ENCODE measurements at regions not wholly inside any gene's neighbourhood (a gene's known extent, or its start where the extent isn't known, plus 50 kb on each side); places are given as distances from the start of the nearest gene placed in this dataset.

DNA sequence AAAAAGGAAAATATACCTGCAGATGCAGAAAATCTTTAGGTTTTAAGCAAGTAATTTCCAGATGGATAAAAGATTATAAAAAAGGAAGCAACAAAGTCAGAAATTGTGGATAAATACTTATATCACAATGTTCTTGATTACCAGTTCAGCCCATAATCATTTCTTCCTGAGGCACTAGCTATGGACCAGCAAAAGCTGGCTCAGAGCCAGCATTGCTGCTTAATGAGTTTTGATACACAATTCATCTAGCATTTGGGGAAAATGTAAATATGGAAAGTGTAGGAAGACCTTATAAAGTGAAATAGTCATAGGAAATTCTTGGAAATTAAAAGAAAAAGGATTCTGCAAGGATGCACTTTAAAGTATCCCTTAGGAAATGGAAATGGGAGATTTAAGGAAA is 168.3 kb upstream of the GBE1 start:
- TF ChIP-seq, protein P1, sequence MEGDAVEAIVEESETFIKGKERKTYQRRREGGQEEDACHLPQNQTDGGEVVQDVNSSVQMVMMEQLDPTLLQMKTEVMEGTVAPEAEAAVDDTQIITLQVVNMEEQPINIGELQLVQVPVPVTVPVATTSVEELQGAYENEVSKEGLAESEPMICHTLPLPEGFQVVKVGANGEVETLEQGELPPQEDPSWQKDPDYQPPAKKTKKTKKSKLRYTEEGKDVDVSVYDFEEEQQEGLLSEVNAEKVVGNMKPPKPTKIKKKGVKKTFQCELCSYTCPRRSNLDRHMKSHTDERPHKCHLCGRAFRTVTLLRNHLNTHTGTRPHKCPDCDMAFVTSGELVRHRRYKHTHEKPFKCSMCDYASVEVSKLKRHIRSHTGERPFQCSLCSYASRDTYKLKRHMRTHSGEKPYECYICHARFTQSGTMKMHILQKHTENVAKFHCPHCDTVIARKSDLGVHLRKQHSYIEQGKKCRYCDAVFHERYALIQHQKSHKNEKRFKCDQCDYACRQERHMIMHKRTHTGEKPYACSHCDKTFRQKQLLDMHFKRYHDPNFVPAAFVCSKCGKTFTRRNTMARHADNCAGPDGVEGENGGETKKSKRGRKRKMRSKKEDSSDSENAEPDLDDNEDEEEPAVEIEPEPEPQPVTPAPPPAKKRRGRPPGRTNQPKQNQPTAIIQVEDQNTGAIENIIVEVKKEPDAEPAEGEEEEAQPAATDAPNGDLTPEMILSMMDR (IDR thresholded peaks at IDR 0.05; ENCODE audit: low read depth, low read length, missing control alignments): no peak
- H3K4me3 ChIP-seq (ENCODE audit: low read depth, low read length): no peak overlapping the region
- no peak for DNase-seq (ENCODE audit: low read depth)

DNA sequence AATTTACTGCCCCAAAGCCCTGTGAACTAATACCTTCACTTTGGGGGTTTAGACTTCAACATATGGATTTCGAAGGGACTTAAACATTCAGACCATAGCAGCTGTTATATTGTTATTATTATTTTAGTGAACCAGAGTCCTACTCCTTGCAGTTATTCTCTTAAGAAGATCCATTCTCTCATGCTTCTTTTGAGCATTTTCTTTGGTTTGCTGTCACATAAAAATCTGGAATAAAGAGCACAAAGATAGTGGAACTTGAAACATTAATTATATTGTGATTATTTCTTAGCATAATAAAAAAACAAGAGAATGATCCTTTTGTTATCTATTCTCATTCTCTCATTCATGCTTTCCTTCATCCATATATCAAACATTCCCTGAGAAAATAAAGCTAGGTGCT is 166.4 kb upstream of the GBE1 start:
- DNase-seq (ENCODE audit: low read depth): no peak
- H3K4me3 ChIP-seq (ENCODE audit: low read depth, low read length): no peak overlapping the region
- TF ChIP-seq, protein P1 (IDR thresholded peaks at IDR 0.05; ENCODE audit: low read depth, low read length, missing control alignments): no peak

DNA sequence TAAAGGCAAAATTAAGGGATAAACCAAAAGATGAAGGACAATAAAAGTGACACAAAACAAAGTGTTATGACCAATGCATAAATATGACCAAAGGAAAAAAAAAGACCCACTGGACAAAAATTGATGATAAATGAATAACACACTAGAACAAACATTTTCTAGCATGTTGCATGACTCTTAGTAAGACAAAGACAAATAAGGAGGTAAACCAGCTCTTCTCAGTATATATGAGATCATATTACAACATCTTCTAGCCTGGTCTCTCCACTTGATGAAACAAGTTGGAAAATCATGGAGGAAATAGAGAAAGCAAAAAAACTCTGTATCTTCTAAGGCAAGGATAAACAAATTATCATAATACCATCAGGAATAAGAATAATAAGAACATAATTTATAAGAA is 163.9 kb upstream of the GBE1 start:
- DNase-seq (ENCODE audit: low read depth): no peak
- TF ChIP-seq, protein P1 (IDR thresholded peaks at IDR 0.05; ENCODE audit: low read depth, low read length, missing control alignments): no peak
- no peak overlapping the region for H3K4me3 ChIP-seq (ENCODE audit: low read depth, low read length)

DNA sequence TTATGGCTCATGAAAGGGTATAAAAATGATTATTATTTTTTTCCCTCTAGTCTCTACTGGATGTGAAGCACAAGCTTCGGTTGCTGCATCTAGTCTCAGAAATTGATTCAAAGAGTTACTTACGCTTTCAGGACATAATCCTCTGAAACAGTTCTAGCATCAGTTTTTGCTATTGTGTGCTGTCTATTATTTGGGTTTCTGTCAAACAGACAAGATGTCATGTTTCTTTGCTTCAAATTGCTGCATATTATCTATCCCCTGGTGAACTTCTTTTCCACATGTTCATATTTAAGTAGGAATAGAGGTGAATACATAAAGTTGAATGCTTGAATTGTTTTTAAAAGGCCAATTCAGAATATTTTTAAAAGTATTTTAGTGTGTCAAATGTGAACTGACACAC is 161.6 kb upstream of the GBE1 start:
- DNase-seq (ENCODE audit: low read depth): no peak
- no peak overlapping the region for H3K4me3 ChIP-seq (ENCODE audit: low read depth, low read length)
- TF ChIP-seq, protein P1 (IDR thresholded peaks at IDR 0.05; ENCODE audit: low read depth, low read length, missing control alignments): no peak

DNA sequence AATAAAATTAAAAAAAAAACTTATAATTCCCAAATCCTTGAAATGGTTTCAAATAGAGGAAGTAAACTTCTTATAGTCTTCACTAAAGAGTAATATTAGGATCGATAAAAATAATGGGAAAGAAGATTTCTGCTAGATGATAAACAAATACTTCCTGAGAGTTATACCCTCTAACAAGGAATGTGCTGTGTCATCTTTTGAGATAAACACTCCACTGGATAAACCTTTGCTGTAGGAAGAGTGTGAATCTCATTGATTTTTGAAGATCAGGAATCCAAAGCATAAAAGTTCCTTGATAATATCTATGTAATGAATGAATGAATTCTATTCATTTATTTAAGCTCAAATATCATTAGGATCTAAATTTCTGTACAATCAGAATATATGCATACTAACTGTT is 161.0 kb upstream of the GBE1 start:
- no peak for DNase-seq (ENCODE audit: low read depth)
- no peak overlapping the region for H3K4me3 ChIP-seq (ENCODE audit: low read depth, low read length)
- TF ChIP-seq, protein P1 (IDR thresholded peaks at IDR 0.05; ENCODE audit: low read depth, low read length, missing control alignments): no peak

DNA sequence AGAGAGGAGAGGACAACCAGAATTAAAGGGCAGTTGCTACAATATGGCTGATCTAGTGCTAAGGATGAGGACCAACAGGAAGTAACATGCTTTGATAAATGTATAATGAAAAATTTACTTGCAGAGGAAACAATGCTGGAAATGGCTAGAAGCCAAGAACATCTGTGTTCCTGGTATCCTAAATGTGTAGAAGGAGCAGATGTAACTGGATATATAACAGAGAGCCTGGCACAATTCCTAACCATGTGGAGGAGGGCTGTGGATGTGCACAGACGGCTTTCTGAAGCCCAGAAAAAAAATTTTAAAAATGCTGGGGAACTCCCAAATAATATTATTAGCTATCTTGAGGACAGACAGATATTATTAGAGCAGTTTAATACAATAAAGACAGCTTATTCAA is 159.4 kb upstream of the GBE1 start:
- TF ChIP-seq, protein P1 (IDR thresholded peaks at IDR 0.05; ENCODE audit: low read depth, low read length, missing control alignments): no peak
- no peak overlapping the region for H3K4me3 ChIP-seq (ENCODE audit: low read depth, low read length)
- no peak for DNase-seq (ENCODE audit: low read depth)

DNA sequence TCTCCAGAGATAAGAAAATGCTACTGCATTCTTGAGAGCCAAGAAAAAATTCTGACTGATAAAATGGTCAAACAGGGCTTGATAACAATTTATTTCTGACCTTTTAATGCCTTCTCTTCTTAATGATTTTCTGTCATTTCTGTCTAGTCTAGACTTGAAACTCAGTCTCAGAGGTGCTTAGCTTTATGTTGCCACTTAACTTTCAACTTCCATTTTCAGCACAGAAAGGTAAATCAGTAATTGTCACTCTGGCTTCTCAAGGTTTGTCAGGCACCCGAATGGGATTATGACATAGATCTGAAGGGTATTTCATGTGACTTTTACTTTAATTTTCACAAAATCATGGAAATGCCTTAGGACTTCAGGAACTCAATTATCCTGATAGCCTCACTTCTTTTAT is 155.4 kb upstream of the GBE1 start:
- H3K4me3 ChIP-seq (ENCODE audit: low read depth, low read length): no peak overlapping the region
- TF ChIP-seq, protein P1 (IDR thresholded peaks at IDR 0.05; ENCODE audit: low read depth, low read length, missing control alignments): no peak
- DNase-seq (ENCODE audit: low read depth): no peak

All from GM12864 (cell line).